ENCODE measurements at regions not wholly inside any gene's neighbourhood (a gene's known extent, or its start where the extent isn't known, plus 50 kb on each side); places are given as distances from the start of the nearest gene placed in this dataset.

DNA sequence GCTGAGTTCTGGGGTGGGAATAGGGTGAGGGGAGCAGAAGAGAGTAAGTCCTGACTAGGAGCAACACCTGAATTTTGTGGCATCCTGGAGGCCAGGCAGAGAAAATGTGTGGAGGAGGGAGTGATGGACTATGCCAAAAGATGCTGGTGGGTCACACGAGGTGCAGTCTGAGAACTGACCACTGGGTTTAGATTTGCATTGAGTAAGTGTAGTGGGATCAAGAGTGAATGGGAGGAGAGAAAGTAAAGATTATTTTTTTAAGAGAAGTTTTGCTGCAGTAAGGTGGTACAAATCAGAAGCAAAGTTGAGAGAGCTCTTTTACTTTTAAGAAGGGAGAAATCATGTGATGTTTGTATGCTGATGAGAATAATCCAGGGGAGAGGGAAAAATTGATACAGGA lies 405.1 kb downstream of the DLEU7 start:
- TF ChIP-seq EZH2 (IDR thresholded peaks at IDR 0.05; ENCODE audit: insufficient read depth, poor library complexity, severe bottlenecking): no peak
- TF ChIP-seq EZH2phosphoT487 (IDR thresholded peaks at IDR 0.05; ENCODE audit: insufficient read depth, low read depth): no peak

Data from GM23248 (cell line).